HCT116 (cell line): ENCODE measurements at regions not wholly inside any gene's neighbourhood (a gene's known extent, or its start where the extent isn't known, plus 50 kb on each side); places are given as distances from the start of the nearest gene placed in this dataset.

ENCODE experiments used
- ATAC-seq: fragments of 200-7000 bp; cut with Tn5 transposase; 2 replicates; pipeline ENCODE4 v1.9.1; 2020; ENCODE audit warnings: mild to moderate bottlenecking, moderate library complexity
- BruUV-seq: library from RNA; stranded (reverse); fragments of 400-500 nt; replicated peaks from 2 replicates; lab custom pipeline; 2021; lab: Mats Ljungman, UMichigan
- CTCF ChIA-PET: fragments of 300-600 bp; sonication (Branson Sonifier 250); formaldehyde crosslinking; loops from one replicate; lab custom pipeline; 2021; ENCODE audit warnings: antibody characterized with exemption; lab: Charles Lee
- POLR2A ChIA-PET: fragments of 300-600, 350-600 bp; sonication (Branson Sonifier 250); formaldehyde crosslinking; loops from one replicate; lab custom pipeline; 2021; ENCODE audit warnings: antibody characterized with exemption; lab: Charles Lee
- RAD21 ChIA-PET, 2 experiments: fragments of 300-600 bp; sonication (Branson Sonifier 250); formaldehyde crosslinking; loops; one replicate each; lab custom pipeline; 2023; ENCODE audit warnings: low total read pairs in 2 of 2; ENCODE audit not compliant: uncharacterized antibody in 2 of 2, unreplicated experiment in 2 of 2, low non-redundant PET in 1 of 2; lab: Charles Lee
- DNase-seq: peaks from one replicate; pipeline ENCODE4 v3.0.0-alpha.2; 2010; ENCODE audit warnings: low read depth, low spot score
- H2AFZ ChIP-seq: fragments of 200-600 bp; shearing (Covaris generic), sonication (generic); 2 replicates; pipeline ENCODE4 v1.6.1; 2017; ENCODE audit warnings: low read depth, mixed run types, mixed read lengths, antibody characterized with exemption, low read length; ENCODE audit not compliant: poor library complexity, severe bottlenecking
- H3K27ac ChIP-seq: 2 replicates; pipeline ENCODE4 v1.5.1; 2012; ENCODE audit warnings: low read depth, low read length
- H3K27me3 ChIP-seq: fragments of 200-600 bp; sonication (generic); 2 replicates; pipeline ENCODE4 v1.6.1; 2016; ENCODE audit warnings: mixed run types, low read length, mixed read lengths; ENCODE audit not compliant: insufficient read depth
- H3K36me3 ChIP-seq, 2 experiments: fragments of 200-500 bp in 1 of 2; fragments of 200-600 bp in 1 of 2; sonication (Bioruptor generic) in 1 of 2; sonication (generic) in 1 of 2; 2 replicates each; pipeline versions ENCODE4 v1.5.1 to v1.6.1; 2014 to 2016; ENCODE audit warnings: low read length in 2 of 2, inconsistent platforms in 1 of 2, mixed read lengths in 1 of 2, mixed run types in 1 of 2; ENCODE audit not compliant: insufficient read depth in 2 of 2, control insufficient read depth in 1 of 2
- H3K4me1 ChIP-seq, 2 experiments: fragments of 200-600 bp in 1 of 2; sonication (generic) in 1 of 2; 2 replicates each; pipeline versions ENCODE4 v1.5.1 to v1.6.1; 2012 to 2017; ENCODE audit warnings: low read length in 2 of 2, inconsistent platforms in 1 of 2, mild to moderate bottlenecking in 1 of 2, mixed read lengths in 1 of 2, mixed run types in 1 of 2, moderate library complexity in 1 of 2; ENCODE audit not compliant: insufficient read depth in 2 of 2, control insufficient read depth in 1 of 2
- H3K4me2 ChIP-seq: fragments of 200-600 bp; sonication (generic); 2 replicates; pipeline ENCODE4 v1.6.1; 2017; ENCODE audit warnings: mixed run types, low read length, mixed read lengths
- H3K4me3 ChIP-seq, 2 experiments: fragments of 200-600 bp in 1 of 2; sonication (generic) in 1 of 2; replicated peaks in 1 of 2; 2 replicates each; pipeline ENCODE4 v1.5.1; 2011 to 2016; ENCODE audit warnings: low read length in 2 of 2, control low read depth in 1 of 2, low read depth in 1 of 2, mild to moderate bottlenecking in 1 of 2, mixed read lengths in 1 of 2, mixed run types in 1 of 2
- H3K79me2 ChIP-seq: fragments of 200-600 bp; sonication (generic); 2 replicates; pipeline ENCODE4 v1.6.1; 2017; ENCODE audit warnings: mild to moderate bottlenecking, mixed run types, low read length, moderate library complexity, mixed read lengths; ENCODE audit not compliant: insufficient read depth
- H3K9ac ChIP-seq: fragments of 200-600 bp; sonication (generic); 2 replicates; pipeline ENCODE4 v1.6.1; 2016; ENCODE audit warnings: low read length, mixed read lengths
- H3K9me2 ChIP-seq: fragments of 200-600 bp; sonication (generic), shearing (Covaris generic); 2 replicates; pipeline ENCODE4 v1.6.1; 2017; ENCODE audit warnings: mixed run types, mild to moderate bottlenecking, moderate library complexity; ENCODE audit not compliant: insufficient read depth
- H3K9me3 ChIP-seq, 2 experiments: fragments of 200-500 bp in 1 of 2; fragments of 200-600 bp in 1 of 2; sonication (Bioruptor generic) in 1 of 2; sonication (generic) in 1 of 2; 2 replicates each; pipeline ENCODE4 v1.6.1; 2014 to 2017; ENCODE audit warnings: low read length in 2 of 2, mixed read lengths in 2 of 2, inconsistent platforms in 1 of 2, low read depth in 1 of 2, mild to moderate bottlenecking in 1 of 2, mixed run types in 1 of 2, moderate library complexity in 1 of 2; ENCODE audit not compliant: control insufficient read depth in 1 of 2, insufficient read depth in 1 of 2
- H4K20me1 ChIP-seq: fragments of 200-600 bp; sonication (generic), shearing (Covaris generic); 2 replicates; pipeline ENCODE4 v1.6.1; 2017; ENCODE audit warnings: mixed run types, mild to moderate bottlenecking, moderate library complexity; ENCODE audit not compliant: insufficient read depth
- CBX3 ChIP-seq: IDR thresholded peaks from 2 replicates; pipeline ENCODE4 v1.6.1; 2012; ENCODE audit warnings: low read depth
- CEBPB ChIP-seq: IDR thresholded peaks from 2 replicates; pipeline ENCODE4 v1.6.1; 2012; ENCODE audit warnings: low read depth
- CTCF ChIP-seq, 3 experiments: fragments of 200-600 bp in 1 of 3; sonication (generic) in 1 of 3; IDR thresholded peaks in 2 of 3; conservative IDR thresholded peaks in 1 of 3; 2 replicates each; pipeline ENCODE4 v1.5.1; 2012 to 2017; ENCODE audit warnings: low read depth in 2 of 3, low read length in 2 of 3, antibody characterized with exemption in 1 of 3, borderline replicate concordance in 1 of 3, control low read depth in 1 of 3, mild to moderate bottlenecking in 1 of 3, mixed read lengths in 1 of 3, mixed run types in 1 of 3, moderate library complexity in 1 of 3; ENCODE audit not compliant: insufficient read depth in 1 of 3
- EGR1 ChIP-seq: IDR thresholded peaks from 2 replicates; pipeline ENCODE4 v1.6.1; 2012; ENCODE audit warnings: low read depth
- ELF1 ChIP-seq: IDR thresholded peaks from 2 replicates; pipeline ENCODE4 v1.6.1; 2012; ENCODE audit warnings: low read depth, borderline replicate concordance
- EZH2 ChIP-seq: fragments of 200-600 bp; sonication (generic); IDR thresholded peaks from 2 replicates; pipeline ENCODE4 v1.6.1; 2017; ENCODE audit warnings: antibody characterized with exemption, mixed run types
- EZH2phosphoT487 ChIP-seq: fragments of 200-600 bp; IDR thresholded peaks from 2 replicates; pipeline ENCODE4 v1.6.1; 2018; ENCODE audit warnings: antibody characterized with exemption, borderline replicate concordance
- POLR2A ChIP-seq: IDR thresholded peaks from 2 replicates; pipeline ENCODE4 v1.7.0; 2011; ENCODE audit warnings: borderline replicate concordance; ENCODE audit not compliant: insufficient read depth, insufficient read length; ENCODE audit errors: extremely low read depth
- RAD21 ChIP-seq: IDR thresholded peaks from 2 replicates; pipeline ENCODE4 v1.6.1; 2012; ENCODE audit warnings: low read depth, mild to moderate bottlenecking
- REST ChIP-seq: IDR thresholded peaks from 2 replicates; pipeline ENCODE4 v1.6.1; 2012; ENCODE audit warnings: low read depth
- SIN3A ChIP-seq: IDR thresholded peaks from 2 replicates; pipeline ENCODE4 v1.6.1; 2012; ENCODE audit warnings: low read depth
- TCF7L2 ChIP-seq: IDR thresholded peaks from 2 replicates; pipeline ENCODE4 v1.7.0; 2011; ENCODE audit warnings: borderline replicate concordance, inconsistent platforms; ENCODE audit not compliant: insufficient read depth, insufficient read length; ENCODE audit errors: extremely low read depth
- ZFX ChIP-seq: fragments of 450-650 bp; IDR thresholded peaks from 2 replicates; pipeline ENCODE4 v1.6.1; 2017
- intact Hi-C: fragments of 100-400 bp; cut with micrococcal nuclease; formaldehyde crosslinking; loops from 2 replicates; pipeline ENCODE4 v1.10.0; 2022

- POLR2A ChIA-PET = no interaction called here
- H3K79me2 ChIP-seq = no peaks in the 10 kb centered on the region
- H4K20me1 ChIP-seq = no peaks in the 10 kb centered on the region
- intact Hi-C loops = no loop called here
- H3K27me3 ChIP-seq = no peaks in the 10 kb centered on the region
- H3K9ac ChIP-seq = no peak overlapping the region
- no peaks in the 10 kb centered on the region for H3K36me3 ChIP-seq
- H3K27ac ChIP-seq = no peak overlapping the region
- H3K9me3 ChIP-seq = no peaks in the 10 kb centered on the region
- ATAC-seq = no peak
- no peak for DNase-seq
- no peak overlapping the region for H3K4me2 ChIP-seq
- no peaks in the 10 kb centered on the region for H3K9me2 ChIP-seq
- no peaks in the 10 kb centered on the region for H3K4me1 ChIP-seq
- H2AFZ ChIP-seq = no peak overlapping the region
- TF ChIP-seq ZFX (no peak), CBX3 (no peak), CTCF (IDR thresholded peaks at IDR 0.05 in 2 of 3, conservative IDR thresholded peaks at IDR 0.05 in 1 of 3; ENCODE audit: borderline replicate concordance in 1 of 3, insufficient read depth in 1 of 3, low read depth in 2 of 3, low read length in 2 of 3) (no peak), TCF7L2 (no peak), CEBPB (no peak), EZH2 (no peak), SIN3A (no peak), ELF1 (no peak), POLR2A (no peak), RAD21 (no peak), EGR1 (no peak)
- CTCF ChIA-PET = no interaction called here
- RAD21 ChIA-PET = no interaction called here
- BruUV-seq = no TSS peak
- H3K4me3 ChIP-seq = no peak overlapping the region
Observed at GRCh38 chr1:189180057-189180456, 1297.6 kb downstream of the BRINP3 start.

- Histone ChIP-seq H3K4me3 (no peak overlapping the region), H3K4me2 (no peak overlapping the region), H3K27me3 (no peaks in the 10 kb centered on the region), H3K36me3 (no peaks in the 10 kb centered on the region), H4K20me1 (no peaks in the 10 kb centered on the region), H3K9me3 (no peaks in the 10 kb centered on the region), H2AFZ (no peak overlapping the region), H3K79me2 (no peaks in the 10 kb centered on the region), H3K27ac (no peak overlapping the region), H3K9ac (no peak overlapping the region), H3K9me2 (no peaks in the 10 kb centered on the region), H3K4me1 (no peaks in the 10 kb centered on the region)
- intact Hi-C loops = no loop called here
- RAD21 ChIA-PET = no interaction called here
- POLR2A ChIA-PET = no interaction called here
- no TSS peak for BruUV-seq
- CTCF ChIA-PET = no interaction called here
- ATAC-seq (no peak), DNase-seq (no peak)
- TF ChIP-seq REST (no peak), RAD21 (no peak), CBX3 (no peak), EZH2phosphoT487 (no peak)
Observed at GRCh38 chr1:189185097-189185496, 1292.6 kb downstream of the BRINP3 start.
